GM23338 (cell line): ENCODE measurements at regions not wholly inside any gene's neighbourhood (a gene's known extent, or its start where the extent isn't known, plus 50 kb on each side); places are given as distances from the start of the nearest gene placed in this dataset.
A peak's percentile ranks its signal among the peaks of the same experiment; 100 is the strongest.

Experiments used
- ATAC-seq: fragments of 200-7000 bp; cut with Tn5 transposase; 3 replicates; pipeline ENCODE4 v1.9.1; 2020
- DNase-seq: peaks from one replicate; pipeline ENCODE4 v3.0.0-alpha.2; 2015; ENCODE audit warnings: low spot score
- H2AFZ ChIP-seq: fragments of 200-600 bp; sonication (generic); 2 replicates; pipeline ENCODE4 v1.8.0; 2016; ENCODE audit warnings: antibody characterized with exemption, mild to moderate bottlenecking, moderate library complexity
- H3F3A ChIP-seq: fragments of 200-600 bp; sonication (generic); replicated peaks from 2 replicates; pipeline ENCODE4 v1.8.0; 2017; ENCODE audit warnings: antibody characterized with exemption, mixed run types, low read depth
- H3K27ac ChIP-seq: fragments of 200-600 bp; sonication (generic); 2 replicates; pipeline ENCODE4 v1.6.1; 2016; ENCODE audit warnings: low read depth
- H3K27me3 ChIP-seq: fragments of 200-600 bp; sonication (generic); 2 replicates; pipeline ENCODE4 v1.8.0; 2016; ENCODE audit warnings: mild to moderate bottlenecking, mixed run types, moderate library complexity; ENCODE audit not compliant: insufficient read depth
- H3K36me3 ChIP-seq: fragments of 200-600 bp; sonication (generic); 2 replicates; pipeline ENCODE4 v1.8.0; 2016; ENCODE audit warnings: mild to moderate bottlenecking; ENCODE audit not compliant: insufficient read depth
- H3K4me1 ChIP-seq: fragments of 200-600 bp; sonication (generic); 2 replicates; pipeline ENCODE4 v1.8.0; 2016; ENCODE audit warnings: mild to moderate bottlenecking, moderate library complexity; ENCODE audit not compliant: insufficient read depth
- H3K4me2 ChIP-seq: fragments of 200-600 bp; sonication (generic); 2 replicates; pipeline ENCODE4 v1.7.1; 2017; ENCODE audit warnings: mixed run types
- H3K4me3 ChIP-seq: fragments of 200-600 bp; sonication (generic); 2 replicates; pipeline ENCODE4 v1.6.1; 2016; ENCODE audit warnings: mixed run types
- H3K79me2 ChIP-seq: fragments of 200-600 bp; sonication (generic); replicated peaks from 2 replicates; pipeline ENCODE4 v1.8.0; 2017; ENCODE audit warnings: mild to moderate bottlenecking; ENCODE audit not compliant: insufficient read depth
- H3K9me2 ChIP-seq: fragments of 200-600 bp; sonication (generic); 2 replicates; pipeline ENCODE4 v1.8.0; 2017; ENCODE audit not compliant: insufficient read depth
- H4K20me1 ChIP-seq: fragments of 200-600 bp; sonication (generic); replicated peaks from 2 replicates; pipeline ENCODE4 v1.8.0; 2017; ENCODE audit warnings: mild to moderate bottlenecking; ENCODE audit not compliant: insufficient read depth
- H3K27ac Mint-ChIP-seq: 2 replicates; pipeline ENCODE4 v1.8.0; 2020; ENCODE audit warnings: inconsistent platforms, mild to moderate bottlenecking, moderate library complexity, mixed read lengths
- H3K27me3 Mint-ChIP-seq: 3 replicates; pipeline ENCODE4 v1.8.0; 2022; ENCODE audit warnings: low read depth, mild to moderate bottlenecking, moderate library complexity, mixed read lengths, inconsistent platforms; ENCODE audit not compliant: insufficient read depth, poor library complexity
- H3K36me3 Mint-ChIP-seq: 3 replicates; pipeline ENCODE4 v1.8.0; 2021; ENCODE audit warnings: low read depth, mild to moderate bottlenecking, inconsistent platforms, moderate library complexity, mixed read lengths
- H3K4me1 Mint-ChIP-seq: 3 replicates; pipeline ENCODE4 v1.8.0; 2020; ENCODE audit warnings: mild to moderate bottlenecking, inconsistent platforms, mixed read lengths
- H3K4me3 Mint-ChIP-seq: 3 replicates; pipeline ENCODE4 v1.8.0; 2021; ENCODE audit warnings: moderate library complexity, mild to moderate bottlenecking, inconsistent platforms, mixed read lengths
- H3K9me3 Mint-ChIP-seq: 3 replicates; pipeline ENCODE4 v1.8.0; 2020; ENCODE audit warnings: moderate library complexity, mild to moderate bottlenecking, inconsistent platforms, mixed read lengths
- ETS1 ChIP-seq: IDR thresholded peaks from 2 replicates; pipeline ENCODE4 v1.6.1; 2016; ENCODE audit warnings: antibody characterized with exemption
- EZH2 ChIP-seq: fragments of 200-600 bp; sonication (generic); IDR thresholded peaks from one replicate; pipeline ENCODE4 v1.8.0; 2017; ENCODE audit warnings: antibody characterized with exemption, mild to moderate bottlenecking, low read depth; ENCODE audit not compliant: unreplicated experiment
- EZH2phosphoT487 ChIP-seq: fragments of 200-600 bp; sonication (generic); IDR thresholded peaks from one replicate; pipeline ENCODE4 v1.8.1; 2018; ENCODE audit warnings: antibody characterized with exemption; ENCODE audit not compliant: unreplicated experiment
- JUNB ChIP-seq: IDR thresholded peaks from one replicate; pipeline ENCODE4 v1.6.1; 2016; ENCODE audit warnings: antibody characterized with exemption; ENCODE audit not compliant: unreplicated experiment
- NANOG ChIP-seq: IDR thresholded peaks from 2 replicates; pipeline ENCODE4 v1.6.1; 2016; ENCODE audit warnings: antibody characterized with exemption, borderline replicate concordance
- POLR2AphosphoS5 ChIP-seq: IDR thresholded peaks from 2 replicates; pipeline ENCODE4 v1.6.1; 2016; ENCODE audit warnings: antibody characterized with exemption, low read depth
- STAT1 ChIP-seq: IDR thresholded peaks from one replicate; pipeline ENCODE4 v1.6.1; 2016; ENCODE audit warnings: antibody characterized with exemption; ENCODE audit not compliant: unreplicated experiment
- ZNF114 ChIP-seq: fragments of 250-450 bp; sonication (Bioruptor Pico); IDR thresholded peaks from 2 replicates; pipeline ENCODE4 v1.5.0; 2020; ENCODE audit warnings: mild to moderate bottlenecking, moderate library complexity
- ZNF331 ChIP-seq: fragments of 250-450 bp; sonication (Bioruptor Pico); IDR thresholded peaks from 2 replicates; pipeline ENCODE4 v1.5.0; 2020; ENCODE audit warnings: low read depth, mild to moderate bottlenecking, moderate library complexity
- TF ChIP-seq, protein P1 (sequence below): fragments of 250-450 bp; sonication (Bioruptor Pico); IDR thresholded peaks from 2 replicates; pipeline ENCODE4 v1.5.0; 2020; ENCODE audit warnings: mild to moderate bottlenecking, moderate library complexity
- TF ChIP-seq, protein P2 (sequence below): IDR thresholded peaks from one replicate; pipeline ENCODE4 v1.6.1; 2018; ENCODE audit warnings: antibody characterized with exemption; ENCODE audit not compliant: unreplicated experiment
- TF ChIP-seq, protein P3 (sequence below), 2 experiments: fragments of 200-600 bp in 1 of 2; sonication (generic) in 1 of 2; conservative IDR thresholded peaks; 2 replicates each; pipeline versions ENCODE4 v1.5.1 to v1.6.1; 2016 to 2017; ENCODE audit warnings: antibody characterized with exemption in 2 of 2, low read depth in 2 of 2, mild to moderate bottlenecking in 2 of 2, moderate library complexity in 1 of 2

GRCh38 chr12:67535971-67536370 is 112.6 kb upstream of the DYRK2 start (continued):
- no peak for TF ChIP-seq ETS1

DNA sequence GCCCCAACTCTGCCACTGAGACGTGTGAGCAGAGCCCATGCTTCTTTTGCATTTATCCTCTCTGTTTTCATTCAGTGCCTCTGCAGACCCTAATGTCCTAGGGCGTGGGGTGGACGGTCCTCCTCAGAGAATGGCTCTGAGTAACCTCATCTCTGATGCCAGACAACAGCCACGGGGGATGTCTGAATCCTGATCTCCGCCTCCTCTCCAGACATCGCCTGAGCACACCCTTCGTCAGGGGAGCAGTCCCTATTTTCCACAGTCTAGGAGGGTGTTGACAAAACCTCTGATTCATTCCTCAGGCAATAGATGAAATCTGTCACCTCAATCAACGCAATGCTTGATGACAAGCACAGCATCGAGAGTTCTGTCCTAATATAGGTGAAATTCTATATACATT is 109.2 kb upstream of the DYRK2 start:
- Histone ChIP-seq H3K36me3 (no peaks in the 10 kb centered on the region), H3K27ac (no peak overlapping the region)
- H3K4me1 Mint-ChIP-seq: peaks cover 35% of the 10 kb centered on the region
- TF ChIP-seq EZH2phosphoT487: no peak
- no peak for TF ChIP-seq ZNF331 (CRISPR knock-in tag)
- TF ChIP-seq POLR2AphosphoS5: no peak
- TF ChIP-seq ETS1: no peak
- TF ChIP-seq NANOG: no peak
- TF ChIP-seq EZH2: no peak
- no peak for TF ChIP-seq STAT1
- no peak for TF ChIP-seq JUNB
- TF ChIP-seq, protein P1, sequence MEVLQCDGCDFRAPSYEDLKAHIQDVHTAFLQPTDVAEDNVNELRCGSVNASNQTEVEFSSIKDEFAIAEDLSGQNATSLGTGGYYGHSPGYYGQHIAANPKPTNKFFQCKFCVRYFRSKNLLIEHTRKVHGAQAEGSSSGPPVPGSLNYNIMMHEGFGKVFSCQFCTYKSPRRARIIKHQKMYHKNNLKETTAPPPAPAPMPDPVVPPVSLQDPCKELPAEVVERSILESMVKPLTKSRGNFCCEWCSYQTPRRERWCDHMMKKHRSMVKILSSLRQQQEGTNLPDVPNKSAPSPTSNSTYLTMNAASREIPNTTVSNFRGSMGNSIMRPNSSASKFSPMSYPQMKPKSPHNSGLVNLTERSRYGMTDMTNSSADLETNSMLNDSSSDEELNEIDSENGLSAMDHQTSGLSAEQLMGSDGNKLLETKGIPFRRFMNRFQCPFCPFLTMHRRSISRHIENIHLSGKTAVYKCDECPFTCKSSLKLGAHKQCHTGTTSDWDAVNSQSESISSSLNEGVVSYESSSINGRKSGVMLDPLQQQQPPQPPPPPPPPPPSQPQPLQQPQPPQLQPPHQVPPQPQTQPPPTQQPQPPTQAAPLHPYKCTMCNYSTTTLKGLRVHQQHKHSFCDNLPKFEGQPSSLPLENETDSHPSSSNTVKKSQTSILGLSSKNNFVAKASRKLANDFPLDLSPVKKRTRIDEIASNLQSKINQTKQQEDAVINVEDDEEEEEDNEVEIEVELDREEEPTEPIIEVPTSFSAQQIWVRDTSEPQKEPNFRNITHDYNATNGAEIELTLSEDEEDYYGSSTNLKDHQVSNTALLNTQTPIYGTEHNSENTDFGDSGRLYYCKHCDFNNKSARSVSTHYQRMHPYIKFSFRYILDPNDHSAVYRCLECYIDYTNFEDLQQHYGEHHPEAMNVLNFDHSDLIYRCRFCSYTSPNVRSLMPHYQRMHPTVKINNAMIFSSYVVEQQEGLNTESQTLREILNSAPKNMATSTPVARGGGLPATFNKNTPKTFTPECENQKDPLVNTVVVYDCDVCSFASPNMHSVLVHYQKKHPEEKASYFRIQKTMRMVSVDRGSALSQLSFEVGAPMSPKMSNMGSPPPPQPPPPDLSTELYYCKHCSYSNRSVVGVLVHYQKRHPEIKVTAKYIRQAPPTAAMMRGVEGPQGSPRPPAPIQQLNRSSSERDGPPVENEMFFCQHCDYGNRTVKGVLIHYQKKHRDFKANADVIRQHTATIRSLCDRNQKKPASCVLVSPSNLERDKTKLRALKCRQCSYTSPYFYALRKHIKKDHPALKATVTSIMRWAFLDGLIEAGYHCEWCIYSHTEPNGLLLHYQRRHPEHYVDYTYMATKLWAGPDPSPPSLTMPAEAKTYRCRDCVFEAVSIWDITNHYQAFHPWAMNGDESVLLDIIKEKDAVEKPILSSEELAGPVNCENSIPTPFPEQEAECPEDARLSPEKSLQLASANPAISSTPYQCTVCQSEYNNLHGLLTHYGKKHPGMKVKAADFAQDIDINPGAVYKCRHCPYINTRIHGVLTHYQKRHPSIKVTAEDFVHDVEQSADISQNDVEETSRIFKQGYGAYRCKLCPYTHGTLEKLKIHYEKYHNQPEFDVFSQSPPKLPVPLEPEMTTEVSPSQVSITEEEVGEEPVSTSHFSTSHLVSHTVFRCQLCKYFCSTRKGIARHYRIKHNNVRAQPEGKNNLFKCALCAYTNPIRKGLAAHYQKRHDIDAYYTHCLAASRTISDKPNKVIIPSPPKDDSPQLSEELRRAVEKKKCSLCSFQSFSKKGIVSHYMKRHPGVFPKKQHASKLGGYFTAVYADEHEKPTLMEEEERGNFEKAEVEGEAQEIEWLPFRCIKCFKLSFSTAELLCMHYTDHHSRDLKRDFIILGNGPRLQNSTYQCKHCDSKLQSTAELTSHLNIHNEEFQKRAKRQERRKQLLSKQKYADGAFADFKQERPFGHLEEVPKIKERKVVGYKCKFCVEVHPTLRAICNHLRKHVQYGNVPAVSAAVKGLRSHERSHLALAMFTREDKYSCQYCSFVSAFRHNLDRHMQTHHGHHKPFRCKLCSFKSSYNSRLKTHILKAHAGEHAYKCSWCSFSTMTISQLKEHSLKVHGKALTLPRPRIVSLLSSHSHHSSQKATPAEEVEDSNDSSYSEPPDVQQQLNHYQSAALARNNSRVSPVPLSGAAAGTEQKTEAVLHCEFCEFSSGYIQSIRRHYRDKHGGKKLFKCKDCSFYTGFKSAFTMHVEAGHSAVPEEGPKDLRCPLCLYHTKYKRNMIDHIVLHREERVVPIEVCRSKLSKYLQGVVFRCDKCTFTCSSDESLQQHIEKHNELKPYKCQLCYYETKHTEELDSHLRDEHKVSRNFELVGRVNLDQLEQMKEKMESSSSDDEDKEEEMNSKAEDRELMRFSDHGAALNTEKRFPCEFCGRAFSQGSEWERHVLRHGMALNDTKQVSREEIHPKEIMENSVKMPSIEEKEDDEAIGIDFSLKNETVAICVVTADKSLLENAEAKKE: no peak
- TF ChIP-seq, protein P2, sequence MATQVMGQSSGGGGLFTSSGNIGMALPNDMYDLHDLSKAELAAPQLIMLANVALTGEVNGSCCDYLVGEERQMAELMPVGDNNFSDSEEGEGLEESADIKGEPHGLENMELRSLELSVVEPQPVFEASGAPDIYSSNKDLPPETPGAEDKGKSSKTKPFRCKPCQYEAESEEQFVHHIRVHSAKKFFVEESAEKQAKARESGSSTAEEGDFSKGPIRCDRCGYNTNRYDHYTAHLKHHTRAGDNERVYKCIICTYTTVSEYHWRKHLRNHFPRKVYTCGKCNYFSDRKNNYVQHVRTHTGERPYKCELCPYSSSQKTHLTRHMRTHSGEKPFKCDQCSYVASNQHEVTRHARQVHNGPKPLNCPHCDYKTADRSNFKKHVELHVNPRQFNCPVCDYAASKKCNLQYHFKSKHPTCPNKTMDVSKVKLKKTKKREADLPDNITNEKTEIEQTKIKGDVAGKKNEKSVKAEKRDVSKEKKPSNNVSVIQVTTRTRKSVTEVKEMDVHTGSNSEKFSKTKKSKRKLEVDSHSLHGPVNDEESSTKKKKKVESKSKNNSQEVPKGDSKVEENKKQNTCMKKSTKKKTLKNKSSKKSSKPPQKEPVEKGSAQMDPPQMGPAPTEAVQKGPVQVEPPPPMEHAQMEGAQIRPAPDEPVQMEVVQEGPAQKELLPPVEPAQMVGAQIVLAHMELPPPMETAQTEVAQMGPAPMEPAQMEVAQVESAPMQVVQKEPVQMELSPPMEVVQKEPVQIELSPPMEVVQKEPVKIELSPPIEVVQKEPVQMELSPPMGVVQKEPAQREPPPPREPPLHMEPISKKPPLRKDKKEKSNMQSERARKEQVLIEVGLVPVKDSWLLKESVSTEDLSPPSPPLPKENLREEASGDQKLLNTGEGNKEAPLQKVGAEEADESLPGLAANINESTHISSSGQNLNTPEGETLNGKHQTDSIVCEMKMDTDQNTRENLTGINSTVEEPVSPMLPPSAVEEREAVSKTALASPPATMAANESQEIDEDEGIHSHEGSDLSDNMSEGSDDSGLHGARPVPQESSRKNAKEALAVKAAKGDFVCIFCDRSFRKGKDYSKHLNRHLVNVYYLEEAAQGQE: no peak
- TF ChIP-seq ZNF114 (CRISPR knock-in tag): no peak
- TF ChIP-seq, protein P3, sequence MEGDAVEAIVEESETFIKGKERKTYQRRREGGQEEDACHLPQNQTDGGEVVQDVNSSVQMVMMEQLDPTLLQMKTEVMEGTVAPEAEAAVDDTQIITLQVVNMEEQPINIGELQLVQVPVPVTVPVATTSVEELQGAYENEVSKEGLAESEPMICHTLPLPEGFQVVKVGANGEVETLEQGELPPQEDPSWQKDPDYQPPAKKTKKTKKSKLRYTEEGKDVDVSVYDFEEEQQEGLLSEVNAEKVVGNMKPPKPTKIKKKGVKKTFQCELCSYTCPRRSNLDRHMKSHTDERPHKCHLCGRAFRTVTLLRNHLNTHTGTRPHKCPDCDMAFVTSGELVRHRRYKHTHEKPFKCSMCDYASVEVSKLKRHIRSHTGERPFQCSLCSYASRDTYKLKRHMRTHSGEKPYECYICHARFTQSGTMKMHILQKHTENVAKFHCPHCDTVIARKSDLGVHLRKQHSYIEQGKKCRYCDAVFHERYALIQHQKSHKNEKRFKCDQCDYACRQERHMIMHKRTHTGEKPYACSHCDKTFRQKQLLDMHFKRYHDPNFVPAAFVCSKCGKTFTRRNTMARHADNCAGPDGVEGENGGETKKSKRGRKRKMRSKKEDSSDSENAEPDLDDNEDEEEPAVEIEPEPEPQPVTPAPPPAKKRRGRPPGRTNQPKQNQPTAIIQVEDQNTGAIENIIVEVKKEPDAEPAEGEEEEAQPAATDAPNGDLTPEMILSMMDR (conservative IDR thresholded peaks at IDR 0.05; ENCODE audit: low read depth in 2 of 2): no peak

More for the DNA sequence above, 109.2 kb upstream of the DYRK2 start:
- no peaks in the 10 kb centered on the region for H3K9me3 Mint-ChIP-seq
- peaks cover 14% of the 10 kb centered on the region; the same call in 1 of the 2 replicates for H3K9me2 ChIP-seq
- DNase-seq (no peak), ATAC-seq (no peak)
- H3K79me2 ChIP-seq: no peaks in the 10 kb centered on the region
- no peaks in the 10 kb centered on the region for H3F3A ChIP-seq
- H3K27me3 ChIP-seq: no peaks in the 10 kb centered on the region
- H2AFZ ChIP-seq: 0 out of 2 replicates have a peak overlapping the region, but pooled peaks have one; percentile 43
- H3K4me1 ChIP-seq: peaks cover 20% of the 10 kb centered on the region
- H3K27ac Mint-ChIP-seq: peak overlapping the region; percentile 17; the same call in 1 of the 2 replicates
- no peak overlapping the region for H3K4me3 ChIP-seq
- peaks cover 7% of the 10 kb centered on the region for H3K27me3 Mint-ChIP-seq
- peaks cover 6% of the 10 kb centered on the region; the same call in 1 of the 3 replicates for H3K36me3 Mint-ChIP-seq
- H3K4me3 Mint-ChIP-seq: no peak overlapping the region
- H4K20me1 ChIP-seq: no peaks in the 10 kb centered on the region
- H3K4me2 ChIP-seq: no peak overlapping the region
